IMR-90 (cell line): ENCODE measurements at regions not wholly inside any gene's neighbourhood (a gene's known extent, or its start where the extent isn't known, plus 50 kb on each side); places are given as distances from the start of the nearest gene placed in this dataset.

Experiments
- ATAC-seq: fragments of 200-7000 bp; cut with Tn5 transposase; 2 replicates; pipeline ENCODE4 v1.9.1; 2020; ENCODE audit warnings: low read depth, mild to moderate bottlenecking, moderate library complexity
- BruUV-seq: library from RNA; stranded (reverse); fragments of 400-500 nt; replicated peaks from 2 replicates; lab custom pipeline; 2021; lab: Mats Ljungman, UMichigan
- CTCF ChIA-PET: fragments of 300-600 bp; formaldehyde crosslinking; extraction: SDS; loops from one replicate; lab custom pipeline; 2021; ENCODE audit warnings: antibody characterized with exemption; lab: Yijun Ruan, JAX
- POLR2A ChIA-PET: fragments of 300-600 bp; sonication (Branson Sonifier 250); formaldehyde crosslinking; loops from one replicate; lab custom pipeline; 2022; ENCODE audit warnings: antibody characterized with exemption; ENCODE audit not compliant: unreplicated experiment; lab: Charles Lee
- DNase-seq: peaks from one replicate; pipeline ENCODE4 v3.0.0; 2013
- H2AFZ ChIP-seq: replicated peaks from 2 replicates; pipeline ENCODE3; 2013; ENCODE audit warnings: low read length, mild to moderate bottlenecking; ENCODE audit not compliant: poor library complexity
- H2AK5ac ChIP-seq: 2 replicates; pipeline ENCODE4 v1.6.1; 2013; ENCODE audit warnings: low read depth, low read length, inconsistent platforms
- H2AK9ac ChIP-seq: replicated peaks from 2 replicates; pipeline ENCODE3; 2013; ENCODE audit warnings: mild to moderate bottlenecking, low read depth, low read length, moderate library complexity; ENCODE audit not compliant: poor library complexity
- H2BK120ac ChIP-seq: 2 replicates; pipeline ENCODE4 v1.6.1; 2013; ENCODE audit warnings: low read depth, low read length, inconsistent platforms
- H2BK15ac ChIP-seq: 3 replicates; pipeline ENCODE4 v1.6.1; 2013; ENCODE audit warnings: low read depth, low read length, inconsistent platforms
- H2BK20ac ChIP-seq: 2 replicates; pipeline ENCODE4 v1.6.1; 2013; ENCODE audit warnings: low read depth, mild to moderate bottlenecking, inconsistent platforms, low read length, moderate library complexity
- H2BK5ac ChIP-seq: 2 replicates; pipeline ENCODE4 v1.6.1; 2013; ENCODE audit warnings: mild to moderate bottlenecking, low read depth, low read length, inconsistent platforms; ENCODE audit not compliant: poor library complexity, severe bottlenecking
- H3K14ac ChIP-seq: replicated peaks from 2 replicates; pipeline ENCODE4 v1.6.1; 2013; ENCODE audit warnings: low read depth, low read length, inconsistent platforms
- H3K18ac ChIP-seq: 2 replicates; pipeline ENCODE4 v1.6.1; 2013; ENCODE audit warnings: low read depth, low read length, control low read depth
- H3K23ac ChIP-seq: 2 replicates; pipeline ENCODE4 v1.6.1; 2013; ENCODE audit warnings: low read depth, low read length, inconsistent platforms
- H3K27ac ChIP-seq: 2 replicates; pipeline ENCODE4 v1.5.1; 2013; ENCODE audit warnings: mild to moderate bottlenecking, control low read depth, low read length; ENCODE audit not compliant: insufficient read depth
- H3K27me3 ChIP-seq: 2 replicates; pipeline ENCODE4 v1.6.1; 2013; ENCODE audit warnings: low read length; ENCODE audit not compliant: control insufficient read depth, insufficient read depth
- H3K36me3 ChIP-seq: 2 replicates; pipeline ENCODE4 v1.6.1; 2013; ENCODE audit warnings: low read length, mixed read lengths; ENCODE audit not compliant: control insufficient read depth, insufficient read depth
- H3K4ac ChIP-seq: 2 replicates; pipeline ENCODE4 v1.6.1; 2013; ENCODE audit warnings: low read depth, low read length, inconsistent platforms
- H3K4me1 ChIP-seq: 2 replicates; pipeline ENCODE4 v1.6.1; 2013; ENCODE audit warnings: low read length, mixed read lengths; ENCODE audit not compliant: control insufficient read depth, insufficient read depth
- H3K4me2 ChIP-seq: 2 replicates; pipeline ENCODE4 v1.6.1; 2013; ENCODE audit warnings: low read depth, mild to moderate bottlenecking, control low read depth, low read length, moderate library complexity
- H3K4me3 ChIP-seq: 2 replicates; pipeline ENCODE4 v1.5.1; 2013; ENCODE audit warnings: low read depth, mild to moderate bottlenecking, control low read depth, low read length, moderate library complexity; ENCODE audit not compliant: insufficient read depth
- H3K56ac ChIP-seq: 2 replicates; pipeline ENCODE4 v1.6.1; 2013; ENCODE audit warnings: low read length, inconsistent platforms; ENCODE audit not compliant: insufficient read depth; ENCODE audit errors: extremely low read depth
- H3K79me1 ChIP-seq, 2 experiments: 2 replicates each; pipeline ENCODE4 v1.6.1; 2013; ENCODE audit warnings: low read length in 2 of 2, inconsistent platforms in 1 of 2, low read depth in 1 of 2
- H3K9ac ChIP-seq: 2 replicates; pipeline ENCODE4 v1.6.1; 2013; ENCODE audit warnings: low read depth, low read length, control low read depth
- H3K9me1 ChIP-seq: 2 replicates; pipeline ENCODE4 v1.6.1; 2013; ENCODE audit warnings: low read length, inconsistent platforms; ENCODE audit not compliant: insufficient read depth
- H3K9me3 ChIP-seq: 2 replicates; pipeline ENCODE4 v1.6.1; 2013; ENCODE audit warnings: low read length; ENCODE audit not compliant: control insufficient read depth, insufficient read depth
- H4K20me1 ChIP-seq: 2 replicates; pipeline ENCODE4 v1.6.1; 2013; ENCODE audit warnings: low read length, inconsistent platforms; ENCODE audit not compliant: insufficient read depth
- H4K5ac ChIP-seq: 2 replicates; pipeline ENCODE4 v1.6.1; 2013; ENCODE audit warnings: mild to moderate bottlenecking, low read depth, low read length, control low read depth
- H4K8ac ChIP-seq, 2 experiments: 2 replicates each; pipeline ENCODE4 v1.6.1; 2013; ENCODE audit warnings: low read depth in 2 of 2, low read length in 2 of 2, control low read depth in 1 of 2, inconsistent platforms in 1 of 2
- H4K91ac ChIP-seq: 2 replicates; pipeline ENCODE4 v1.6.1; 2013; ENCODE audit warnings: low read depth, low read length, inconsistent platforms; ENCODE audit not compliant: insufficient read depth
- CEBPB ChIP-seq: IDR thresholded peaks from 2 replicates; pipeline ENCODE4 v1.6.1; 2012; ENCODE audit warnings: low read depth, low read length, improper control_type of control experiment
- CHD1 ChIP-seq: IDR thresholded peaks from 2 replicates; pipeline ENCODE4 v1.6.1; 2012; ENCODE audit warnings: low read depth, low read length, improper control_type of control experiment
- MAFK ChIP-seq: IDR thresholded peaks from 2 replicates; pipeline ENCODE4 v1.6.1; 2012; ENCODE audit warnings: low read depth, low read length, improper control_type of control experiment
- MAZ ChIP-seq: IDR thresholded peaks from 2 replicates; pipeline ENCODE4 v1.6.1; 2012; ENCODE audit warnings: low read depth, mild to moderate bottlenecking, low read length, improper control_type of control experiment, moderate library complexity, borderline replicate concordance
- POLR2A ChIP-seq: IDR thresholded peaks from 2 replicates; pipeline ENCODE4 v1.6.1; 2012; ENCODE audit warnings: mild to moderate bottlenecking, low read depth, low read length
- RFX5 ChIP-seq: IDR thresholded peaks from 2 replicates; pipeline ENCODE4 v1.8.0; 2012; ENCODE audit warnings: low read depth, mild to moderate bottlenecking, low read length, moderate library complexity
- WGBS, 2 experiments: methylation state at CpG; one replicate each; pipeline versions ENCODE4 v1.1.5 to v1.1.7; 2013; ENCODE audit warnings: missing lambda C conversion rate in 2 of 2; ENCODE audit not compliant: insufficient read length in 1 of 2; ENCODE audit errors: extremely low coverage in 2 of 2; 5-methylcytosine and 5-hydroxymethylcytosine counted together
- dilution Hi-C: fragments of 300-500 bp; cut with HindIII; formaldehyde crosslinking; loops from one replicate; pipeline ENCODE4 v1.14.3; 2018; ENCODE audit warnings: low sequenced_read_pairs; ENCODE audit not compliant: unreplicated experiment
- in situ Hi-C: fragments of 300-500 bp; cut with MboI; formaldehyde crosslinking; loops from 3 replicates; pipeline ENCODE4 v1.14.3; 2019; ENCODE audit warnings: low sequenced_read_pairs, inconsistent platforms, mixed read lengths
- intact Hi-C: fragments of 100-400 bp; cut with micrococcal nuclease; formaldehyde crosslinking; loops from 2 replicates; pipeline ENCODE4 v1.10.0; 2022
- TF ChIP-seq, protein P1 (sequence below): fragments of 150-350 bp; IDR thresholded peaks from 2 replicates; pipeline ENCODE4 v1.6.1; 2017; ENCODE audit warnings: mild to moderate bottlenecking, antibody characterized with exemption, low read length, low read depth

DNA sequence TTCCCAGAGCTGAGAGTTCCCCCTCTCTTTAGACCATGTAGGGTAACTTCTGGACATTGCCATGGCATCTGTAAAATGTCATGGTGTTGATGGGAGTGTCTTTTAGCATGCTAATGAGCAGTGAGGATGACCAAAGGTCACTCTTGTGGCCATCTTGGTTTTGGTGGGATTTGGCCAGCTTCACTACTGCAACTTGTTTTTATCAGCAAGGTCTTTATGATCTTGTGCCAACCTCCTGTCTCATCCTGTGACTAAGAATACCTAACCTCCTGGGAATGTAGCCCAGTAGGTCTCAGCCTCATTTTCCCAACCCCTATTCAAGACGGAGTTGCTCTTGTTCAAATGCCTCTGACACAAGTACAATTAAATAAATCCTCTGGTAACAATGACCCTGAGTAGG lies 244.4 kb downstream of the NEDD1 start:
- Histone ChIP-seq H2BK5ac (no peak overlapping the region), H3K18ac (no peak overlapping the region), H2AK5ac (no peak overlapping the region), H2BK120ac (no peak overlapping the region), H3K9me3 (peaks cover 7% of the 10 kb centered on the region), H4K20me1 (no peaks in the 10 kb centered on the region), H4K5ac (no peak overlapping the region), H4K91ac (no peak overlapping the region), H3K36me3 (no peaks in the 10 kb centered on the region), H3K9me1 (no peaks in the 10 kb centered on the region), H3K27me3 (no peaks in the 10 kb centered on the region), H3K56ac (no peak overlapping the region), H2AFZ (no peak overlapping the region), H3K4me3 (no peak overlapping the region), H3K9ac (no peak overlapping the region), H2BK20ac (no peak overlapping the region), H3K79me1 (no peaks in the 10 kb centered on the region), H3K23ac (no peak overlapping the region), H4K8ac (no peak overlapping the region), H3K4me2 (no peak overlapping the region), H3K4me1 (no peaks in the 10 kb centered on the region), H3K27ac (no peak overlapping the region), H2AK9ac (no peak overlapping the region), H3K4ac (no peak overlapping the region), H3K14ac (no peak overlapping the region), H2BK15ac (no peak overlapping the region)
- ChIA-PET POLR2A (no interaction called here), CTCF (no interaction called here)
- in situ Hi-C loops (no loop called here), dilution Hi-C loops (no loop called here), intact Hi-C loops (no loop called here)
- TF ChIP-seq CEBPB (no peak), MAZ (no peak), MAFK (no peak), POLR2A (no peak), CHD1 (no peak), RFX5 (no peak)
- TF ChIP-seq, protein P1, sequence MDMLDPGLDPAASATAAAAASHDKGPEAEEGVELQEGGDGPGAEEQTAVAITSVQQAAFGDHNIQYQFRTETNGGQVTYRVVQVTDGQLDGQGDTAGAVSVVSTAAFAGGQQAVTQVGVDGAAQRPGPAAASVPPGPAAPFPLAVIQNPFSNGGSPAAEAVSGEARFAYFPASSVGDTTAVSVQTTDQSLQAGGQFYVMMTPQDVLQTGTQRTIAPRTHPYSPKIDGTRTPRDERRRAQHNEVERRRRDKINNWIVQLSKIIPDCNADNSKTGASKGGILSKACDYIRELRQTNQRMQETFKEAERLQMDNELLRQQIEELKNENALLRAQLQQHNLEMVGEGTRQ = no peak
- no CpG with 5 or more reads among the region's 1 CpG for WGBS, 2 experiments
- DNase-seq = no peak
- ATAC-seq = no peak
- no TSS peak for BruUV-seq
